ENCODE measurements at regions not wholly inside any gene's neighbourhood (a gene's known extent, or its start where the extent isn't known, plus 50 kb on each side); places are given as distances from the start of the nearest gene placed in this dataset.
A peak's percentile ranks its signal among the peaks of the same experiment; 100 is the strongest.

DNA sequence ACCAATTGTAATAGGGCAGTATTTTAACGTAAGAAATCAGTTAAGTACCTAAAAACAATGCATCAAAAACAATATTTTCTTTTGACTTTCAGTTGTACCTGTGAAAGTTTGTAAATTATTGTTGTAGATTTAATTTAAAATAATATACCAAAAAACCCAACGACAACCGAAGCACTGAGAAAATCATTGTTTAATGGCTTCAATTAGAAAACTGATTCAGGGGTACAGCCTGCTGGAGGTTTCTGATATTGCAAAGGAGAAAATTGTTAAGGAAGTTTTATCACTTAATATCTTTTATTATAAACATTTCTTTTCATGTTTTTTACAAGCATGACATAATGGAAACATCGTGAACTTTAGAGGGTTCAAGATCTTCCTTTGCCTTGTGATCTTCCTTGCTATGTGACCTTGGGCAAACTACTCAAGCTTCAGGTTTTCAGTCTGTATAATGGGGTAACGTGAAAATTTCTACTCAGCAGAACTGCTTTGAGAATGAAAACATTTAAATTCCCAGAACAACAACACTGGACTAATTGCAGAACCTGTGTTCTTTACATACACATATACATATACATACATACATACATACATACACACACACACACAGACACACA is 76.3 kb upstream of the GLS start:
- no peak for DNase-seq (ENCODE audit: low read depth)
- TF ChIP-seq, protein P1, sequence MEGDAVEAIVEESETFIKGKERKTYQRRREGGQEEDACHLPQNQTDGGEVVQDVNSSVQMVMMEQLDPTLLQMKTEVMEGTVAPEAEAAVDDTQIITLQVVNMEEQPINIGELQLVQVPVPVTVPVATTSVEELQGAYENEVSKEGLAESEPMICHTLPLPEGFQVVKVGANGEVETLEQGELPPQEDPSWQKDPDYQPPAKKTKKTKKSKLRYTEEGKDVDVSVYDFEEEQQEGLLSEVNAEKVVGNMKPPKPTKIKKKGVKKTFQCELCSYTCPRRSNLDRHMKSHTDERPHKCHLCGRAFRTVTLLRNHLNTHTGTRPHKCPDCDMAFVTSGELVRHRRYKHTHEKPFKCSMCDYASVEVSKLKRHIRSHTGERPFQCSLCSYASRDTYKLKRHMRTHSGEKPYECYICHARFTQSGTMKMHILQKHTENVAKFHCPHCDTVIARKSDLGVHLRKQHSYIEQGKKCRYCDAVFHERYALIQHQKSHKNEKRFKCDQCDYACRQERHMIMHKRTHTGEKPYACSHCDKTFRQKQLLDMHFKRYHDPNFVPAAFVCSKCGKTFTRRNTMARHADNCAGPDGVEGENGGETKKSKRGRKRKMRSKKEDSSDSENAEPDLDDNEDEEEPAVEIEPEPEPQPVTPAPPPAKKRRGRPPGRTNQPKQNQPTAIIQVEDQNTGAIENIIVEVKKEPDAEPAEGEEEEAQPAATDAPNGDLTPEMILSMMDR (conservative IDR thresholded peaks at IDR 0.05; ENCODE audit: low read depth, low read length): peak; percentile 63
- no peak overlapping the region for H3K4me3 ChIP-seq (ENCODE audit: low read length)

GRCh38 chr2:190805126-190805525 is 75.5 kb upstream of the GLS start:
- TF ChIP-seq, protein P1 (conservative IDR thresholded peaks at IDR 0.05; ENCODE audit: low read depth, low read length): no peak
- no peak overlapping the region for H3K4me3 ChIP-seq (ENCODE audit: low read length)
- DNase-seq (ENCODE audit: low read depth): no peak

DNA sequence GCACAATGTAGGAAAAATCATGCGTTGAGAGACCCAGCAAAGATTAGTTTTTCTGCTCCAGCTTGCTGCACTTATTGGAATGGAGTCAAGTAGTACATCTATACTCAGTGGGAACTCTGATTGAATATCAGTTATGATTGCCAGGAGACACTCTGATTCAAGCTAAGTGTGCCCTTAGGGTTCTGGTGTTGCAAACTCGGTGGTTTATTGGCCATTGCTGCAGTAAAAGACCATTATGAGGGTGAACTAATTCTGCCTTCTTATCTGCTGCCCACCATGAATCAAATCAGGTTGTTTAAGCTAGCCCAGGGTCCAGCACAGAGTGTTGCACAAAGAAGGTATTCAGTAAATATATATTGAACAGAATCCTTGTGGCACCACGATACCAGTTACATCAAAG is 74.8 kb upstream of the GLS start:
- DNase-seq (ENCODE audit: low read depth): no peak
- TF ChIP-seq, protein P1 (conservative IDR thresholded peaks at IDR 0.05; ENCODE audit: low read depth, low read length): no peak
- H3K4me3 ChIP-seq (ENCODE audit: low read length): no peak overlapping the region

DNA sequence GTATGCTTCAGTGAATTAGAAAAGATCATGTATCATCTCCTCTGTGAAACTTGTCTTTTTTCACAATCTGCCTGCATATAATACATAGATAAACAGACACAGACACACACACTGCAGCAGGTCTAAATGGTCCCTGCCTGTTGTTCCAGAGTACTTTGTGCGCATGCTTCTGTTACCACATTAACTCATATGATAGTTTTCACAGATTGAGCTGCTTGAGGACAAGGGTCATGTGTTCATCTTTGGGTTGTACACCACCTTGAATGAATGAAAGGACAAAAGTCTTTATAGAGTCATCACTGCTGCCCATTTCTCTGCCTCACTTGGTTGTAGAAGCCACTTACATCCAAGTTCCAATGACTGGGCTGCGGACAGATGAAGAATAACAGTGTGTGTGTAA is 72.7 kb upstream of the GLS start:
- no peak overlapping the region for H3K4me3 ChIP-seq (ENCODE audit: low read length)
- TF ChIP-seq, protein P1 (conservative IDR thresholded peaks at IDR 0.05; ENCODE audit: low read depth, low read length): no peak
- DNase-seq (ENCODE audit: low read depth): no peak

- H3K4me3 ChIP-seq (ENCODE audit: low read length): no peak overlapping the region
- TF ChIP-seq, protein P1 (conservative IDR thresholded peaks at IDR 0.05; ENCODE audit: low read depth, low read length): no peak
- no peak for DNase-seq (ENCODE audit: low read depth)
Observed at GRCh38 chr2:190809139-190809764, 71.4 kb upstream of the GLS start.

DNA sequence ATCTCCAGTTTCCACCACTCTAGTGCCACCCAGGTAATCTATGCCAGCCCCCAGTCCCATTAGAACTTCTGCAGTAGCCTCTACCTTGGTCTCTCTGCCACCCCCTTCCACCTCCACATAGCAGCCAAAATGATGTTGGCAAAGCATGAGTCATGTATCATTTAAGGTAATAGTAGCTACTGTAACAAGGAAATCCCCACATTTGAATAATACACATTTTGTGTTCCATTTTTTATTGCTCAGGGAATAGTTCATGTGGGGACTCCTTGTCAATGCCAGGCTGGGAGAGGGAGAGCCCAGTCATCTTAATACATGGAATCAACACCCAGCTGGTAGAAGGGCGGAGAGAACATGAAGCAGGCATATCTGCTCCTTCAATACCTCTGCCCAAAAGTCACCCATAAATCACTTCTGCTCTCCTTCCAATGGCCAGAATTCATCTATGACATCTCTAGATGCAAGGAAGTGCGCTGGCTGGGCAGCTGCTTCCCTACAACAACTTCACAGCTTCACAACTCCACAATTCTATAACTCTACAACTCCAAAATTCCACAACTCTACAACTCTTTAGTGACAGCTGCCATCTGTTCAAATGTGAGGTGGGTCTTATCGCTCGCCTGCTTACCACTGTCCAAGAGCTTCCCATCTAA is 70.6 kb upstream of the GLS start:
- H3K4me3 ChIP-seq (ENCODE audit: low read length): no peak overlapping the region
- DNase-seq (ENCODE audit: low read depth): no peak
- TF ChIP-seq, protein P1 (conservative IDR thresholded peaks at IDR 0.05; ENCODE audit: low read depth, low read length): no peak

Data from retinal pigment epithelial cell (primary cell).